ENCODE measurements at regions not wholly inside any gene's neighbourhood (a gene's known extent, or its start where the extent isn't known, plus 50 kb on each side); places are given as distances from the start of the nearest gene placed in this dataset.

DNA sequence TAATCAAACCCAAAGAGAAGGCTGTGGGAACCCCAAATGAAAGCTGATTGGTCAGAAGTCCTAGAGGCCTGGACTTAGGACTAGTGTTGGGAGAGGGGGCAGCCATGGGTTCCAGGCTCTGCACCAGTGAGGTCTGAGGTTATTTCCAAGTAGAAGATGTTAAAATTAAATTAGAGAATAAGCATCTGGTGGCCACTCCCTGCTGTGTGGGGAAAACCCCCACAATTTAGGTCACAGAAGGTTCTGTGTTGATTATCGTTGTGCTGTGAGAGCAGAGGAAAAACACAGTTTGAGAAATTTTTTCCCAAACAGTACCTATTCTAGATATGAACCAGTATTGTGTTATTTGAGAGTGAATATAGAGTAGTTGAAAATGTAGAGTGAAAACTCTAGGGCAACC is 53.9 kb upstream of the NSMCE3 start:
- Histone ChIP-seq H2BK20ac (ENCODE audit: low read depth, low read length, poor library complexity, severe bottlenecking) (no peak overlapping the region), H3K18ac (ENCODE audit: insufficient read length, low read depth, low read length) (no peak overlapping the region), H2BK12ac (ENCODE audit: insufficient read length, low read depth, low read length) (no peak overlapping the region), H4K5ac (ENCODE audit: insufficient read length, low read depth, low read length) (no peak overlapping the region), H2AFZ (ENCODE audit: low read length) (no peak overlapping the region), H3K79me1 (ENCODE audit: insufficient read depth, low read depth, low read length, poor library complexity, severe bottlenecking) (no peaks in the 10 kb centered on the region), H4K20me1 (ENCODE audit: control insufficient read depth, insufficient read depth, insufficient read length) (no peaks in the 10 kb centered on the region), H3K9ac (ENCODE audit: extremely low read depth, insufficient read length, low read length) (no peak overlapping the region), H2BK120ac (ENCODE audit: low read depth, low read length, poor library complexity, severe bottlenecking) (no peak overlapping the region), H3K4ac (ENCODE audit: low read depth, low read length) (no peak overlapping the region), H3K23ac (ENCODE audit: insufficient read length, low read depth, low read length) (no peak overlapping the region), H3K9me3 (ENCODE audit: control insufficient read depth, low read depth, low read length) (no peaks in the 10 kb centered on the region), H3K4me2 (ENCODE audit: insufficient read depth, insufficient read length, low read length) (no peak overlapping the region), H3K4me1 (ENCODE audit: insufficient read depth, low read length) (peaks cover 2% of the 10 kb centered on the region; the same call in 1 of the 2 replicates), H3K79me2 (ENCODE audit: insufficient read depth, low read length) (no peaks in the 10 kb centered on the region), H3K27ac (ENCODE audit: insufficient read length, low read depth, low read length) (no peak overlapping the region), H4K8ac (replicated peaks; ENCODE audit: insufficient read length, low read depth, low read length) (no peak overlapping the region), H2BK5ac (ENCODE audit: insufficient read length, low read length) (no peak overlapping the region), H3T11ph (ENCODE audit: low read length) (no peak overlapping the region), H3K14ac (ENCODE audit: insufficient read depth, low read length) (no peak overlapping the region), H2BK15ac (ENCODE audit: low read depth, low read length) (no peak overlapping the region), H4K91ac (ENCODE audit: insufficient read length, low read depth, low read length) (no peak overlapping the region), H3K27me3 (ENCODE audit: insufficient read depth, low read length) (no peaks in the 10 kb centered on the region), H2AK5ac (ENCODE audit: insufficient read length, low read length) (no peak overlapping the region), H3K56ac (ENCODE audit: insufficient read length, low read depth, low read length) (no peak overlapping the region), H3K23me2 (ENCODE audit: insufficient read length, low read depth, low read length, poor library complexity, severe bottlenecking) (no peaks in the 10 kb centered on the region)
- Mint-ChIP-seq H3K4me1 (peaks cover 33 to 35% of the 10 kb centered on the region in 2 experiments), H3K36me3 (ENCODE audit: insufficient read depth in 1 of 3, low read depth in 3 of 3) (peaks cover 3 to 17% (median 4%) of the 10 kb centered on the region in 3 experiments; a peak in 4 of 7 replicates), H3K9me3 (peaks cover 17 to 18% of the 10 kb centered on the region in 2 experiments), H3K4me3 (no peak overlapping the region), H3K27ac (no peak overlapping the region; a peak in 1 of 7 replicates), H3K27me3 (ENCODE audit: low read depth) (no peaks in the 10 kb centered on the region; the same call in 1 of the 2 replicates)
- no CpG with 5 or more reads among the region's 1 CpG for WGBS (ENCODE audit: extremely low coverage, insufficient read length, low lambda C conversion rate)
- DNase-seq: no peak
- TF ChIP-seq, protein P1, sequence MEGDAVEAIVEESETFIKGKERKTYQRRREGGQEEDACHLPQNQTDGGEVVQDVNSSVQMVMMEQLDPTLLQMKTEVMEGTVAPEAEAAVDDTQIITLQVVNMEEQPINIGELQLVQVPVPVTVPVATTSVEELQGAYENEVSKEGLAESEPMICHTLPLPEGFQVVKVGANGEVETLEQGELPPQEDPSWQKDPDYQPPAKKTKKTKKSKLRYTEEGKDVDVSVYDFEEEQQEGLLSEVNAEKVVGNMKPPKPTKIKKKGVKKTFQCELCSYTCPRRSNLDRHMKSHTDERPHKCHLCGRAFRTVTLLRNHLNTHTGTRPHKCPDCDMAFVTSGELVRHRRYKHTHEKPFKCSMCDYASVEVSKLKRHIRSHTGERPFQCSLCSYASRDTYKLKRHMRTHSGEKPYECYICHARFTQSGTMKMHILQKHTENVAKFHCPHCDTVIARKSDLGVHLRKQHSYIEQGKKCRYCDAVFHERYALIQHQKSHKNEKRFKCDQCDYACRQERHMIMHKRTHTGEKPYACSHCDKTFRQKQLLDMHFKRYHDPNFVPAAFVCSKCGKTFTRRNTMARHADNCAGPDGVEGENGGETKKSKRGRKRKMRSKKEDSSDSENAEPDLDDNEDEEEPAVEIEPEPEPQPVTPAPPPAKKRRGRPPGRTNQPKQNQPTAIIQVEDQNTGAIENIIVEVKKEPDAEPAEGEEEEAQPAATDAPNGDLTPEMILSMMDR (conservative IDR thresholded peaks at IDR 0.05): no peak

Data from H9 (cell line).